GM03348 (cell line): ENCODE measurements at regions not wholly inside any gene's neighbourhood (a gene's known extent, or its start where the extent isn't known, plus 50 kb on each side); places are given as distances from the start of the nearest gene placed in this dataset.
"Not testable (repeated sequence)": the region's sequence is repeated elsewhere in the genome, so short reads cannot be mapped to it uniquely, and the experiment has no call there.

ENCODE experiments used
- DNase-seq: peaks from one replicate; pipeline ENCODE4 v3.0.0; 2012; ENCODE audit warnings: low spot score

- DNase-seq, result no peak
These were observed 295.4 kb downstream of the RPAP3 start for GRCh38 chr12:47410383-47410782.

GRCh38 chr12:47409310-47409987, 296.4 kb downstream of the RPAP3 start:
- DNase-seq, result no peak

GRCh38 chr12:47408171-47408871, 297.5 kb downstream of the RPAP3 start:
- DNase-seq, result no peak

GRCh38 chr12:47407463-47408129, 298.2 kb downstream of the RPAP3 start:
- DNase-seq, result no peak

GRCh38 chr12:47403681-47404080, 302.1 kb downstream of the RPAP3 start:
- DNase-seq, result no peak

- not testable (repeated sequence) for DNase-seq
These were observed 304.6 kb downstream of the RPAP3 start for GRCh38 chr12:47401196-47401595.

- DNase-seq, result no peak
These were observed 305.6 kb downstream of the RPAP3 start for GRCh38 chr12:47400266-47400665.

- DNase-seq, result peak; percentile 55
These were observed 308.1 kb downstream of the RPAP3 start for GRCh38 chr12:47397664-47398281.

GRCh38 chr12:47396902-47397663, 308.7 kb downstream of the RPAP3 start:
- no peak for DNase-seq

- DNase-seq, result no peak
These were observed 311.8 kb downstream of the RPAP3 start for GRCh38 chr12:47394070-47394469.

- DNase-seq, result peak; percentile 36
These were observed 312.4 kb downstream of the RPAP3 start for GRCh38 chr12:47393403-47393790.

GRCh38 chr12:47391566-47391965, 311.8 kb upstream of the AMIGO2 start:
- DNase-seq, result no peak

GRCh38 chr12:47388712-47389111, 309.0 kb upstream of the AMIGO2 start:
- DNase-seq, result no peak

- DNase-seq, result peak; percentile 31
These were observed 308.2 kb upstream of the AMIGO2 start for GRCh38 chr12:47387994-47388393.

GRCh38 chr12:47385653-47386052, 305.9 kb upstream of the AMIGO2 start:
- DNase-seq, result no peak

GRCh38 chr12:47383942-47384341, 304.2 kb upstream of the AMIGO2 start:
- DNase-seq, result no peak

- no peak for DNase-seq
These were observed 302.5 kb upstream of the AMIGO2 start for GRCh38 chr12:47382305-47382704.

- DNase-seq, result no peak
These were observed 299.1 kb upstream of the AMIGO2 start for GRCh38 chr12:47378907-47379306.

- DNase-seq, result no peak
These were observed 298.4 kb upstream of the AMIGO2 start for GRCh38 chr12:47378222-47378582.

- DNase-seq, result peak; percentile 92
These were observed 297.9 kb upstream of the AMIGO2 start for GRCh38 chr12:47377414-47378221.

- DNase-seq, result no peak
These were observed 297.2 kb upstream of the AMIGO2 start for GRCh38 chr12:47376927-47377326.
